IMR-90 (cell line): ENCODE measurements at regions not wholly inside any gene's neighbourhood (a gene's known extent, or its start where the extent isn't known, plus 50 kb on each side); places are given as distances from the start of the nearest gene placed in this dataset.

Experiments used
- CHD1 ChIP-seq: IDR thresholded peaks from 2 replicates; pipeline ENCODE4 v1.6.1; 2012; ENCODE audit warnings: low read depth, low read length, improper control_type of control experiment
- CTCF ChIP-seq: conservative IDR thresholded peaks from 2 replicates; pipeline ENCODE4 v1.5.1; 2012; ENCODE audit warnings: mild to moderate bottlenecking, low read depth, low read length, improper control_type of control experiment
- MAFK ChIP-seq: IDR thresholded peaks from 2 replicates; pipeline ENCODE4 v1.6.1; 2012; ENCODE audit warnings: low read depth, low read length, improper control_type of control experiment
- MXI1 ChIP-seq: IDR thresholded peaks from 2 replicates; pipeline ENCODE4 v1.6.1; 2012; ENCODE audit warnings: low read depth, mild to moderate bottlenecking, low read length, moderate library complexity, borderline replicate concordance
- POLR2A ChIP-seq: IDR thresholded peaks from 2 replicates; pipeline ENCODE4 v1.6.1; 2012; ENCODE audit warnings: mild to moderate bottlenecking, low read depth, low read length

- TF ChIP-seq CTCF (no peak), POLR2A (no peak), MXI1 (no peak), MAFK (no peak), CHD1 (no peak)
These were observed 113.8 kb upstream of the CCDC54 start for GRCh38 chr3:107263269-107264021.
